ENCODE measurements at regions not wholly inside any gene's neighbourhood (a gene's known extent, or its start where the extent isn't known, plus 50 kb on each side); places are given as distances from the start of the nearest gene placed in this dataset.

- DNase-seq, result no peak
These were observed 140.1 kb upstream of the CPSF6 start for GRCh38 chr12:69099201-69099837.

- no peak for DNase-seq
These were observed 137.9 kb upstream of the CPSF6 start for GRCh38 chr12:69101505-69101904.

DNA sequence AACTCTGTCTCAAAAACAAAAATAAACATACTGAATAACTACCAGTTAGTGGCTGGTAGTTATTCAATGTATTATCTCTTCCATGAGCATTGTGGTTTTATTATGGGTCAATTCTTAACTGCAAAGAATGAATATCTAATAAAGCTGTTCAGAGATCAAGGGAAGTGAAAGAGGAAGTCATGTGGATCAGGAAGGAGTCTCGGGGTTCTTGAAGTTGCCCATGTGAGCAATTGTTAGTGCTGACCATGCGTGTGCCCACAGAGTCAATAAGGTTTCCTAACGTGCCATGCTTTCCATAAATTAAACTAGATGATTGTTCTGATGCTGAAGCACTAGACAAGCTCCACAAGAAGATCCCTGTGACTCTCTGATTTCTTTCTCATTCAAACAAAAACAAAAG is 136.5 kb upstream of the CPSF6 start:
- no peak for DNase-seq

GRCh38 chr12:69105101-69105962 is 134.0 kb upstream of the CPSF6 start:
- DNase-seq, result no peak

DNA sequence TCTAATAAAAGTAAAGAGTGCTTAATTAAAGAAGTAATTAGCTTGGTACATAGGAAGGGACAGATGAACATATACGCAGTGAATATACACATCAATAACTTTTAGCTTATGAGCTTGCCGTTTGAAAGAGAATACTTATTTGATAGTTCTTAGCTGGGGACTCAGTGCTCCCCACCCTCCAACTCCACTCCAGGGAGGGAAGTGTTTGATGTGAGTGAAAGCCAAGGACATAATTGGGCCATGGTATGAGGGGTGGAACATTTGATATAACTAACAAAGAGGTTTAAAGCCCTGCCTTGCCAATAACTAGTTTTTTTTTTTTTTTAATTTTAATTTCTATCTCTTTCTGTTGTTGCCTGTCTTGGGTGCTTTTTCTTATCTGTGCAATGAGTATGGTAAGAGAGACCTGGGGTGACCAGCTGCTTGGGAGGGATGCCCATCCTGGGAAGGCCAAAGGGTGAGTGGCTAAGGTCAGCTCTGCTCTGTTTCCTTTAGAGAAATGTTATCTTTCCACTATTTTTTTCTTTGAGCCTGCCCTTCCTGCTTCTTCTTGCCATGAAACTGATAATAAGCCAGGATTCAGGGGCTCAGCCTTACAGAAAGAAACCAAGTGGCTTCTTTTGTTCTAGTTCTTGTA is 132.8 kb upstream of the CPSF6 start:
- DNase-seq, result no peak

GRCh38 chr12:69107541-69107940 is 131.8 kb upstream of the CPSF6 start:
- DNase-seq, result no peak

- DNase-seq, result no peak
These were observed 131.3 kb upstream of the CPSF6 start for GRCh38 chr12:69108037-69108436.

GRCh38 chr12:69112616-69113015 is 126.8 kb upstream of the CPSF6 start:
- no peak for DNase-seq

- DNase-seq, result no peak
These were observed 124.3 kb upstream of the CPSF6 start for GRCh38 chr12:69115099-69115498.

- DNase-seq, result no peak
These were observed 123.4 kb upstream of the CPSF6 start for GRCh38 chr12:69115951-69116350.

- DNase-seq, result no peak
These were observed 121.7 kb upstream of the CPSF6 start for GRCh38 chr12:69117566-69118266.

DNA sequence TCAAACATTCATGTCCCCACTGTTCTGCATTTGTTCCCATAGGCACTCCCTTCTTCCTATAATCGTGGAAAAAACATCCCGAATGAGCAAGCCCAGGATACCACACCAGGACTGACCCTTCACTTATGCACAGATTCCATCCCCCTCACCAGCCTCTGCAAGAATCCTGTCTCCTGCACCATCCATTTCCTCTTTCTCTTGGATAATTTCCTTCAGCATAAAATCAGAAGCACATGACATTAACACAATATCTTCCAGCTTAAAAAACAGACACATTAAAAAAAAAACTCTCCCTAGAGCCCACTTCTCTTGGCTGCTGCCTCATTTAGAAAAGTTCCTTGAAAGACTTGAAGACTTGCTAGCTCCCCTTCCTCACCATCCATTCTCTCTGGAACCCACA is 120.9 kb upstream of the CPSF6 start:
- DNase-seq, result no peak

DNA sequence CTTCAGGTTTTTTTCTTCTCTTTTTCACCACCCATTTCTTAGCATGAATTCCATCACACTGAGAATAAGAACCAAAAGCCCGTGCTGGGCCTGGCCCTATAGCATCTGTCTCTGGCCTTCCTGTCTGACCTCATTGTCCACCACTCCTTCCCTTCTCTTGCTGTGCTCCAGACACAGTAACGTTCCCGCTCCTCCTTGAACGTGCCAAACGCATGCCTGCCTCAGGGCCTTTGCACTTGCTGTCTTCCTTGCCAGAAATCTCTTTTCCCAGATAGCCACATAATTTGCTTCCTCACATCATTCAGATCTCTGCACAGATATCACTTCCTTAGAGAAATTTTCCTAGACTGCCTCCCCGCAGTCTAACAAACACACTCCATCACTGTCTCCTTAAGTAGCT is 119.6 kb upstream of the CPSF6 start:
- no peak for DNase-seq

DNA sequence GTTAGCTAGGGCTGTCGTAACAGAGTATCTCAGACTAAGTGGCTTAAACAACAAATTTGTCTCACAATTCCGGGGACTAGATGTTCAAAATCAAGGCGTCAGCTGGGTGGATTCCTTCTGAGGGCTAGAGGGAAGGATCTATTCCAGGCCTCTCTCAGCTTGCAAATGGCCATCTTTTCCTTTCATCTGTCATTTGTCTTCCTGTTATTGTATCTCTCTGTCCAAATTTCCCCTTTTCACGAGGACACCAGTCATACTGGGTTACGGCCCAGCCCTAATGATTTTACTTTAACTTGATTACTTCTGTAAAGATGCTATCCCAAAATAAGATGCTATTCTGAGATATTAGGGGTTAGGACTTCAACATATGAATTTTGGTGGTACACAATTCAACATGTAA is 119.0 kb upstream of the CPSF6 start:
- DNase-seq, result no peak

DNA sequence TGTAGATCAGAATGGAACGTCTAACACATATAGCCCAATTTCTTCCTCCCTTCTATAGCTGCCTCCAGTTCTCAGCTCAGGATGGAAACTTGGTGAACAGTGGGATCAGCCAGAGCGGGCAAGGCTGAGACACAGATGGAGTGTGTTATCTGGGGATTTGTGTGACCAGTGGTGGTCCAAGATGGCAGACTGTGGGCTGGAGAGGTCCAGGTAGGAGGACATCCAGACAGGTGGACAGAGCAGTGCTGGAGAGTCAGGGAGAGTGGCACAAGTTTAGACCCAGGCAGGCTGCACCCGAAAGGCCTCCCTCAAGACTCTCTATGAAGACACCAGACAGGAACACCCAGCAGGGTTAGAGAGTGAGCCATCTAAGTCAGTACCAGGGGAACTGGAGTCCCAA is 116.1 kb upstream of the CPSF6 start:
- no peak for DNase-seq

DNA sequence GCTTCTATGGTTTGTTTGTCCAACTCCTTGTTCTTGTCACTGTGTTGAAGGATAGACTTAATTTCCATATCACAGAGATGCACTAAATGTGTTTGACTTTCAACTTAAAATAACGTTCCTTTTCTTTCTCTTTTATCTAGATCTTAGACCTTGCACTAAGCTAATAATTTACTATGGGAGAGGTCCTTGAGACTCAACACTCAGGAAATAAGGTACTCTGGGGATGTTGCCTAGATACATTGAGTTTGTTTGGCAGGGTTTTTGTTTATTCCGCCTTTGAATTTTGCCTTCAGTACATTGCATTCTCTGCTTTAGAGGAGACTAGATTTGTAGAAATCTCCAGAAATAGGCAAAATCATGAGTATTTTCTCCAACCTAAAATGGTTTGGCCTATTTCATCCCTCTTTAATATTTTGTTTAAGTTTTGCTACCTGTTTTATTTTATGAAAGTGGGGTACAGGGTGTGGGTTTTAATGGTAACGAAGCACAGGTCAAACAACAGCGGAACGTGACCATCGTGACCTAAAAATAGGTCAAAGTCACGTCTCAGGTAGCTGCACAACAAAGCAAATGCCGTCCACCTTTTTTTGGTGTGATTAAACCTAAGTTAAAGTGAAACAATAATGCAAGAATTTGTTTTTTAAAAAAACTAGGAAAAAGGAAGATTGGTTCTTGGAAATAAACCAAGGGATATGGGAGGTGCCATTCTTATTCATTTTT is 115.3 kb upstream of the CPSF6 start:
- no peak for DNase-seq

GRCh38 chr12:69129017-69129416 is 110.4 kb upstream of the CPSF6 start:
- no peak for DNase-seq

DNA sequence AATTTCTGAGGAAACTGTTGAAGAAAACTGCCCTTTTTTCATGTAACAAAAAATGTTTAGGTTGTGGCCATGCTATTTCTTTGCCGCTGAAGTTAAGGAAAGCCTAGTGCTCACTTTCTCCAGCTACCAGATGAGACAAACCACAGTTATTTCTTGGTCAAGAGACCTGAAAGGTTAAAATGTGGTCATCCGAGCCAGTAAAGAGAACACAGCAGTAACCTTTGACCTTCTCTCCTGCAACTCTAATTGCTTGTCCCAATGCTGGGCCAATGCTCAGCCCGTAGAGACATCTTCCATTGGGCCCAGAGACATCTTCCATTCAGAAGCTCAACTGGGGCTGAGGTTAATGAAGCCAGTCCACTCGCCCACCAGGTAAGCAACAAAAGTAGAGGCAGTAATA is 109.8 kb upstream of the CPSF6 start:
- DNase-seq, result no peak

- no peak for DNase-seq
These were observed 109.3 kb upstream of the CPSF6 start for GRCh38 chr12:69130064-69130463.

DNA sequence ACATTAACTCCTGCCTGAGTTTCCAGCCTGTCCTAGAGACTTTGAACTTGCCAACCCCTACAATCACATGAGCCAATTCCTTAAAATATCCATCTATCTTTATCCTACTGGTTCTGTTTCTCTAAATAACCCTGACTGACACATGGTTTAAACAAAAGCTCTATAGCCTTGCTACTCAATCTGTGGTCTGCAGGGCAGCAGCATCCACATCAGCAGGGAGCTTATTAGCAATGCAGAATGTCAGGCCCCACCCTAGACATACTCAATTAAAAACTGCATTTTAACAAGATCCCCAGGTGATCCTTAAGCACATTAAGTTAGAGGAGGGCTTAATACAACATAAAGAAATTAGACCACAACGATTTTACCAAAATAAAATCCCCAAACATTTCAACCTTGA is 108.3 kb upstream of the CPSF6 start:
- DNase-seq, result no peak

DNA sequence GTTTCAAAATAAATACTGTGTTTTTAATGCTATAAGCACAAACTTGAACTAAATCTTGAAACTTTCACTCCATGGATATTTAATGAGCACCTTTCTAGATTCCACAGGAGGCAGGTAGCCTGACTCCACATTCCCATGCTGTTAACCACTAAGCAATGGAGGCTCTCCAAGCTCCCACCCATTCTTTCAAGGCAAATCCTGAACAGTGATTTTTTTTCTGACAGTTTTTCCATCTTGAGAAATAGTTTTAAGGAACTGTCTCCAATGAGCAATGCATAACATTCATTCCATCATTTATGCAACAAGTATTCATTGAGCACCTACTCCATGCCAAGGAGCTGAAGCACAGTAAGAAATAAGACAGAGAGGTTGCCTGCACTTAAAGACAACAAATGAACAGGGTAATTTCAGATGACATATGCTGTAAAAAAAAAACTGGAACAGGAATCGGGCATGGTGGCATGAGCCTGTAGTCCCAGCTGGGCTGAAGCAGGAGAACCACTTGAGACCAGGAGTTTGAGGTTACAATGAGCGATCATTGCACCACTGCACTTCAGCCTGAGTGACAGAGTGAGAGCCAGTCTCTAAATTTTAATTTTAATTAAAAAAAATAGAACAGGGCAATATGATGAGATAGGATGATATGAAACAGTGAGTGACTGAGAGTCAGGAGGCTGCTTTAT is 102.3 kb upstream of the CPSF6 start:
- no peak for DNase-seq

DNA sequence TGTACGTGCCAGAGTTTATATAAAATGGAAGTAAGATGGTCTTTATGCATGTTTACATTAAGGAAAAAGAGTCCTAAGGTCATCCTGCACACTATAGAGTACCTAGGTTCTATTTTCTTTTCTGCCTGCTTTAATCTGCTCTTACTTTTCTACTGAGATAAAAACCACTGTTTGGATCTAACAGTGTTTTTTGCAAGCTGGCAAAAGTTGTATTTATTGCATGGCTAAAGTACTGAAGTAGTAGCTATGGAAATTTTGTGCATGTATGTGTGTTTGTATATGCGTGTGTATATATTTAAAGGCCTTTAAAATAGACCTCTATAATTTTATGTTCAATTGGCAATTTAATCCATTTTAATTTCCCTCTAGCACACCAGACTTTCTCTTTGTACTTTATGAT is 98.3 kb upstream of the CPSF6 start:
- no peak for DNase-seq

All from KG1 (cell line).